ENCODE measurements at regions not wholly inside any gene's neighbourhood (a gene's known extent, or its start where the extent isn't known, plus 50 kb on each side); places are given as distances from the start of the nearest gene placed in this dataset.

DNA sequence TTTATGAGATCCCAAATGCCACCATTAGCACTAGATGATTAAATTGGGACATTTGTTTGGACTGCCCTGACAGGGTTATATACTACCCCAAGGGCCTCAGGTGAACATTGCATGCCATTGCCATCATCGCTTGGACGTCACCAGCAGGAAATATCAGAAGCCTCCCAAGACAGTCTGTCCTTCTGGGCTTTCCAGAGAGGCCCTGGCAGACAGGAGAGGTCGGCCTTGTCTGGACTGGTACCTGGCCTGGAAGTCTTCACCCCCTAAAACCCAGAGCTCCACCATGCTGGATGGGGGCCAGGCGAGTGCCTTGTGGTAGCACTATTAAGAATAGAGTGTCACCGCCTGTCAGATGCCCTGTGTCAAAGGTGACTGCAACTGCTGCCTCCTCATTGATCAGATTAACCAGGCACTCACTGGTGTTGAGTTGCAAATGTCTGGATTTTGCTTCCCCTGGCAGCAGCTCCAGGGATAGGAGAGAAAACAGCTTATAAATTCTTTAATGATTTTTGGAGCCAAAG lies 324.1 kb upstream of the RASGRP1 start:
- Histone ChIP-seq H2AFZ (ENCODE audit: low read length) (no peak overlapping the region), H3F3A (ENCODE audit: insufficient read depth, low read length) (no peaks in the 10 kb centered on the region)

DNA sequence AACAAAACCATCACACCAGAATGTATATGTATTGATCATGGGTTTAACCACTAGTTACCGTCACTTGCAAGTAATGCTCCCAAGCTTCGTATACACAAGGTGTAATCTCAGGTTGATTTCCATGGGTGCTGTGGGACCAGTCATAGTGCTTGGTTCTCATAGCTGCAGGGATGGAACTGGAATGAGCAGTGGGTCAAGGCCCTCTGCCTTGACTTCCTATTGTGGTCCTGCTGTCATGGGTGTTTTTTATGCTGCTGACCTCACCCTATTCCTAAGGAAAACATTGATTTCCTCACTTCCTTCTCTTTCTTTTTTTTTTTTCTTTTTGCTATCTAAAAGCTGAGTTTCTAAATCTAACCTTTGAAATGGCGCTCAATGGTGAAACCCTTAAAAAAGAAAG lies 325.6 kb upstream of the RASGRP1 start:
- Histone ChIP-seq H3K4me1 (ENCODE audit: insufficient read depth, low read length, severe bottlenecking) (no peaks in the 10 kb centered on the region), H3K9ac (ENCODE audit: low read length) (no peak overlapping the region), H3K4me2 (ENCODE audit: low read length) (no peak overlapping the region), H3K9me2 (ENCODE audit: low read depth, low read length) (no peaks in the 10 kb centered on the region), H4K20me1 (ENCODE audit: insufficient read depth, low read length) (no peaks in the 10 kb centered on the region), H2AFZ (ENCODE audit: low read length) (no peak overlapping the region), H3K9me3 (ENCODE audit: low read length) (no peaks in the 10 kb centered on the region), H3K27me3 (ENCODE audit: insufficient read depth, low read length) (0 out of 2 replicates have a peak, but pooled peaks cover 4% of the 10 kb centered on the region), H3K27ac (ENCODE audit: low read depth, low read length, poor library complexity, severe bottlenecking) (no peak overlapping the region), H3F3A (ENCODE audit: insufficient read depth, low read length) (no peaks in the 10 kb centered on the region), H3K4me3 (ENCODE audit: low read depth, low read length, poor library complexity, severe bottlenecking) (no peak overlapping the region), H3K79me2 (ENCODE audit: insufficient read depth, low read length) (no peaks in the 10 kb centered on the region), H3K36me3 (ENCODE audit: insufficient read depth, low read length) (no peaks in the 10 kb centered on the region)
- no peak for TF ChIP-seq EZH2 (IDR thresholded peaks at IDR 0.05; ENCODE audit: borderline replicate concordance, low read length)
- TF ChIP-seq, protein P1, sequence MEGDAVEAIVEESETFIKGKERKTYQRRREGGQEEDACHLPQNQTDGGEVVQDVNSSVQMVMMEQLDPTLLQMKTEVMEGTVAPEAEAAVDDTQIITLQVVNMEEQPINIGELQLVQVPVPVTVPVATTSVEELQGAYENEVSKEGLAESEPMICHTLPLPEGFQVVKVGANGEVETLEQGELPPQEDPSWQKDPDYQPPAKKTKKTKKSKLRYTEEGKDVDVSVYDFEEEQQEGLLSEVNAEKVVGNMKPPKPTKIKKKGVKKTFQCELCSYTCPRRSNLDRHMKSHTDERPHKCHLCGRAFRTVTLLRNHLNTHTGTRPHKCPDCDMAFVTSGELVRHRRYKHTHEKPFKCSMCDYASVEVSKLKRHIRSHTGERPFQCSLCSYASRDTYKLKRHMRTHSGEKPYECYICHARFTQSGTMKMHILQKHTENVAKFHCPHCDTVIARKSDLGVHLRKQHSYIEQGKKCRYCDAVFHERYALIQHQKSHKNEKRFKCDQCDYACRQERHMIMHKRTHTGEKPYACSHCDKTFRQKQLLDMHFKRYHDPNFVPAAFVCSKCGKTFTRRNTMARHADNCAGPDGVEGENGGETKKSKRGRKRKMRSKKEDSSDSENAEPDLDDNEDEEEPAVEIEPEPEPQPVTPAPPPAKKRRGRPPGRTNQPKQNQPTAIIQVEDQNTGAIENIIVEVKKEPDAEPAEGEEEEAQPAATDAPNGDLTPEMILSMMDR (IDR thresholded peaks at IDR 0.05; ENCODE audit: low read length): no peak

More for the DNA sequence above, 324.1 kb upstream of the RASGRP1 start:
- Histone ChIP-seq H3K4me3 (ENCODE audit: low read depth, low read length, poor library complexity, severe bottlenecking) (no peak overlapping the region), H3K27me3 (ENCODE audit: insufficient read depth, low read length) (0 out of 2 replicates have a peak, but pooled peaks cover 4% of the 10 kb centered on the region), H3K27ac (ENCODE audit: low read depth, low read length, poor library complexity, severe bottlenecking) (no peak overlapping the region), H3K4me2 (ENCODE audit: low read length) (no peak overlapping the region), H3K79me2 (ENCODE audit: insufficient read depth, low read length) (no peaks in the 10 kb centered on the region), H3K9me3 (ENCODE audit: low read length) (no peaks in the 10 kb centered on the region), H4K20me1 (ENCODE audit: insufficient read depth, low read length) (no peaks in the 10 kb centered on the region), H3K36me3 (ENCODE audit: insufficient read depth, low read length) (no peaks in the 10 kb centered on the region), H3K9ac (ENCODE audit: low read length) (no peak overlapping the region), H3K9me2 (ENCODE audit: low read depth, low read length) (no peaks in the 10 kb centered on the region), H3K4me1 (ENCODE audit: insufficient read depth, low read length, severe bottlenecking) (no peaks in the 10 kb centered on the region)
- TF ChIP-seq, protein P1 (IDR thresholded peaks at IDR 0.05; ENCODE audit: low read length): no peak
- TF ChIP-seq EZH2 (IDR thresholded peaks at IDR 0.05; ENCODE audit: borderline replicate concordance, low read length): no peak

DNA sequence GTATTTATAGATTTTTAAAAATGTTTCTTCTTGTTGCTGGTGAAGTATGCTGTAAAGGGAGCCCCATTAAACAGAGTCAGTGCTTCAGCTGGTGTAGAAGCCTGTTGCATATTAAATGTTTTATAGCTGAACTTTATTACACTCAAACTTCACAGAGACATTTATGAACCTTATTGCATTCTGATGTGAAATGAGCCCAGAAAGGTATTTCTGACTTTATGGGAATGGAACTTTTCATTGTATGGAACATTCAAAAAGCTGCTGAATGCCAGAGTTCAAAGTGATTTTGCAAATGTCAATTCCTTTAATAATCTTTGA lies 329.3 kb upstream of the RASGRP1 start:
- H2AFZ ChIP-seq (ENCODE audit: low read length): no peak overlapping the region
- H3K9me2 ChIP-seq (ENCODE audit: low read depth, low read length): no peaks in the 10 kb centered on the region
- no peaks in the 10 kb centered on the region for H3K79me2 ChIP-seq (ENCODE audit: insufficient read depth, low read length)
- no peak overlapping the region for H3K9ac ChIP-seq (ENCODE audit: low read length)
- no peaks in the 10 kb centered on the region for H3K27me3 ChIP-seq (ENCODE audit: insufficient read depth, low read length)
- TF ChIP-seq, protein P1 (IDR thresholded peaks at IDR 0.05; ENCODE audit: low read length): no peak
- no peak for TF ChIP-seq EZH2 (IDR thresholded peaks at IDR 0.05; ENCODE audit: borderline replicate concordance, low read length)
- no peak overlapping the region for H3K4me3 ChIP-seq (ENCODE audit: low read depth, low read length, poor library complexity, severe bottlenecking)
- no peaks in the 10 kb centered on the region for H3K4me1 ChIP-seq (ENCODE audit: insufficient read depth, low read length, severe bottlenecking)
- H4K20me1 ChIP-seq (ENCODE audit: insufficient read depth, low read length): no peaks in the 10 kb centered on the region
- H3K9me3 ChIP-seq (ENCODE audit: low read length): no peaks in the 10 kb centered on the region
- no peak overlapping the region for H3K27ac ChIP-seq (ENCODE audit: low read depth, low read length, poor library complexity, severe bottlenecking)
- no peaks in the 10 kb centered on the region for H3F3A ChIP-seq (ENCODE audit: insufficient read depth, low read length)
- H3K36me3 ChIP-seq (ENCODE audit: insufficient read depth, low read length): no peaks in the 10 kb centered on the region
- H3K4me2 ChIP-seq (ENCODE audit: low read length): no peak overlapping the region
